ENCODE measurements at regions not wholly inside any gene's neighbourhood (a gene's known extent, or its start where the extent isn't known, plus 50 kb on each side); places are given as distances from the start of the nearest gene placed in this dataset.

DNA sequence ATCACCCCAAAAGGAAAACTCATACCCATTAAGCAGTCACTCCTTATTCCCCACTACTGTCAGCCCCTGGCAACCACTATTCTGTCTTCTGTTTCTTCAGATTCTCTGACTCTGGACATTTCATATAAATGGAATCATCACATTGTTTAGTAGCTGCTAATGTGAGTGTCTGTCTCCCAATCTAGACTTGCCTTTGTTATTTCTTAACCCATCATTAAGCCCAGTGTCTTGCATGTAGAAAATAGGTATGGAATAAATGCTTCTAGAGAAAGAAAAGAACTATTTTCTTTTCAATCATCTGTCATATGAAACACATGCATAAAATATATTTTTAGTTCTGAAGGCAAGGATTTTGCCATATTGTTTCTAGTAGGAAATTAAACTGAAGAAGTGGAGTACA lies 610.0 kb downstream of the PLPP3 start:
- no peak for DNase-seq

DNA sequence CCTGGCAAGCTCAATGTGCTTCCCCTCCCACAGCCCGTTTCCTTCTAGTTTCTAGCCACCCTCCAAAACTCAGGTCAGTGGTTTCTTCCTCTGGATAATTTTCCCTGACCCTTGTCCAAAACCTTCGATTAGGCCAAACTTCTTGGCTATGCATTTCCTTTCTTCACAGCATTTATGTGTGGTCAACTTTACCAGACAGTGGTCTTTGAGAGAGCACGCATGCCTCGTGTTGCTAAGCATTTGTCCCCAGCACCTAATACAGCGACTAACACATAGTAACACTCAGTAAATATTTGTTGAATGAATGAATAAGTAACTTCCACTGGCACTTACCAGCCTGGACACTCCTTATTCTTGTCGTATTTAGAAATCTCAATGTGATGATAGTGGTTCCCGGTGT lies 610.7 kb downstream of the PLPP3 start:
- DNase-seq = no peak

DNA sequence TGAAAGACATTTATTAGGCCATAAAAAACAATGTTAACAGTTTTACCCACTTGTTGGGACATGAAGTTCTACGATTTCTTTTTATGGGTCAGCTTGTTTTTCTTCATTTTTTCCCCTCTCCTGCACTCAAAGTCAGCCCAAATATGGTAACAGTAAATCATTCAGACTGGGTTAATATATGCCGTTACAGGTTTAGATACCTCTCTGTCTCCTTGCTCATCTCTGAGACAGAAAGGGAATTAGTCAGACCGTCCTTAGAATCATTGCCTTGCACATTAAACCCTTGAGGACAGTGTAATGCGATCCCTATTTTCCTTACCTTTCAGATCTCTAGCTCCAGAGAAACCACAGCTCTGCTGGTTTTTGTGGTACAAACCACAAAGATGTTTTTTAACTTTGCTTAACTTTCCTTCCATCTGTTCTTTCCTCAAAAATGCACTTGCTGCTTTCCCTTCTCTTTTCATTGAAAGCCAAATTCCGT lies 613.3 kb downstream of the PLPP3 start:
- DNase-seq = no peak

DNA sequence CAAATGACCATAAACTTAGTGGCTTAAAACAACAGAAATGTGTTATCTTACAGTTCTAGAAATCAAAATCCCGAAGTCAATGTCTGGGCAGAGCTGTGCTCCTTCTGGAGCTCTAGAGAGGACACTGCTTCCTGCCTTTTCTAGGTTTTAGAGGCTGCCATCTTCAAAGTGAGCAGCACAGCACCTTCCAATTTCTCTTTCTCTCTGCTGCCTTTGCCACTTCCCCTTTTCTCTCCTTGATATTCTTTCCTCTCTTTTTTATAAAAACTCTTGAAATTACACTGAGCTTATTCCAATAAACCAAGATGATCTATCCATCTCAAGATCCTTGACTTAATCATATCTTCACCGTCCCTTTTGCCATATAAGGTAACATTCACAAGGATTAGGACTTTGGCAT lies 616.9 kb downstream of the PLPP3 start:
- DNase-seq = no peak

DNA sequence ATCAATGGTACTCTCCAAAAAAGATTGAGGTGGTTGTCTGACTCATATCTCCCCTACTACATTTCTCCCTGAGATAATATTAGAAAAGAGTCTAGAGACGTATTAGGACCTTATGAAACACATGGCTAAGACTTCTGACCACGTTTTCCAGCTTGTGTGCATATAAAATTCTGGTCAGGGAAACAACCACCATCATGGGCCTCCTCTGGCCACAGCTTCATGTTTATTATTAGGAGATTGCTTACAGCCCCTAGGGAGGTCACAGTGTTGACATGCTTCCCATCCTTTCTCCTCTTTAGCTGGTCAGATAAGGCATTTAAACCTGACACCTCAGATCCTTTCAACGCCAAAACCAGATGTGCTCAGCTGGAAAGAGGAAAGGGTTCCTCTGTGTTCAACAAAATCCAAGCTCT lies 620.2 kb downstream of the PLPP3 start:
- no peak for DNase-seq

DNA sequence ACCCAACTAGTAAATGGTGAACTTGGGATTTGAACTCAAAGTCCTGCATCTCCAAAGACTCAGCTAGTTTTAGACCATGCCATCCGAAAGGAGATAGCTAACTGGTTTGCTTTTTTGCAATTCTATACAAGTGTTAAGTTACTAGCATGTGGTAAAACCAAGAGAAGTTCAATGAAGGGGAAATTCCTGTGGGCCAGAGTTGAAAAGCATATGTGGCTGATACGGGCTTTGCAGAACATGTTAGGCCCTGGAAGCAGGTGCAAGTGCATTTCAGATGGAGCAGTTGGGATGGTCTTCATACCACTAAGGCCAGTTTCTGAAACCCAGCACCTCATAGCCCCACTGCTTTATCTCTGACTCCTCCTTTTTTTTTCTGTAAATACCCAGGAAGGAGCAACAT lies 620.9 kb downstream of the PLPP3 start:
- no peak for DNase-seq

DNA sequence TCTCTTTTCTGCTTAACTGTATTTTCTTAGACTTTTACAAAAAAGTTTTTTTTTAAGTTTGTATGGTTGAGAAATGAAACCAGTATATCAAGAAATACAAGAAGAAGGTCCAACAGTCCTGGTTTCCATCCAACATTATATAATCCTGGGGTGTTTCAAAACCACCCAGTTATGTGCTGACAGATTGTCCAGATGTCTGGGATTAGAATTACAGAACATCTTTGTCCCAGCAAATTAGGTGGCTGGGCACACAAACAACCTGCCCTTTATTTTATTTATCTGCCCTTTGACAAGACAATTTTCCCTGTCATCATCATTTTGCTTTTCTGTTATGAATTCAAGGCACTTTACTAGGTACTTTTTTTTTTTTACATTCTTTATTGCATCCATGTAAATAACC lies 622.1 kb downstream of the PLPP3 start:
- no peak for DNase-seq

DNA sequence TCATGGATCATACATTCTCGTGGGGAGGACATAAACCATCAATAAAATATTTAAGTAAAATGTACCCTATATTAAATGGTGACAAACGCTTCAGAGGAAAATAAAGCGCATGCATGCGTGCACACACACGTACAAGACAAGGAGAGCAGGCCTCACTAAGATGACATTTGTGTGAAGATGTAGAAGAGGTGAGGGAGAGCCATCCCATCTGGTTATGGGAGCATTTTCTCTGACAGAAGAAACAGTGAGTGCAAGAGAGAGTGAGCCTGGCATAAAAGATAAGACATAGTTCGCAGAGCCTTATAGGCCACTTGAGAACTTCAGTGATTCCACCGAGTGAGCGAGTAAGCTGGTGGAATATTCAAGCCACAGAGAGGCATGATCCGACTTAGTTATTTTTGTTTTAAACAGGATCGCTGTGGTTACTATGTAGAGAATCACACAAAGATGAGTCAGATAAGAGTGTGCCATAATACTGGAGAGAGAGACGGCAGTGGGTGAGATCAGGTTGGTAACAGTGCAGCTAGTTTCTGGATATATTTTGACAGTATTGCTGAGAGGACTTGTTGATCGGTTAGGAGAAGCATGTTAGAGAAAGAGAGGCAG lies 624.2 kb downstream of the PLPP3 start:
- no peak for DNase-seq

DNA sequence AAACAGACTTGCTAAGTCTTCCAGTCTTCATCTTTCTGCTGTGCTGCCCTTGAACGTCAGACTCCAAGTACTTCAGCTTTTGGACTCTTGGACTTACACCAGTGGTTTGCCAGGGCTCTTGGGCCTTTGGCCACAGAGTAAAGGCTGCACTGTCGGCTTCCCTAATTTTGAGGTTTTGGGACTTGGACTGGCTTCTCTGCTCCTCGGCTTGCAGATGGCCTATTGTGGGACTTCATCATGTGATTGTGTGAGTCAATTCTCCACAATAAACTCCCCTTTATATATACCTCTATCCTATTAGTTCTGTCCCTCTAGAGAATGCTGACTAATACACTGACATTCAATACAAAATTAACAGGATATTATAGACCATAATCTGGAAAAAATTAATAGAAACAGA lies 628.1 kb downstream of the PLPP3 start:
- no peak for DNase-seq

DNA sequence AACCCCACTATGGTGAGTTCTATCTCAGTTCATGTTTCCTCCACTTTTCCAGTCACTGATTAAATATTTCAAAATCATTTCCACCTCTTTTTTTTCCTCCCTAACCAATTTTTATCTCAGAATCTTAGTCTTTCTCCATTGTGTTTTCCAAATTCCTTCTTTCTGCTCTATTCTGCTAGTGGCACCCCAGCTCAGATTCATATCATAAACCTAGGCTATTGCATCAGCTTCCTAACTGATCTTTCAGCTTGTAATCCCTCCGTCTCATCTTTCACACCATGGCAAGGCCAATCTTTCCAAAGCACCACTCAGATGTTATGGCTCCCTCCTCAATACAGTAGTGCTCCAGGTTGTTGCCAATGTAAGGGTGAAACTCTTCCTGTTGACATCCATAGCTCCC lies 631.9 kb downstream of the PLPP3 start:
- DNase-seq = no peak

DNA sequence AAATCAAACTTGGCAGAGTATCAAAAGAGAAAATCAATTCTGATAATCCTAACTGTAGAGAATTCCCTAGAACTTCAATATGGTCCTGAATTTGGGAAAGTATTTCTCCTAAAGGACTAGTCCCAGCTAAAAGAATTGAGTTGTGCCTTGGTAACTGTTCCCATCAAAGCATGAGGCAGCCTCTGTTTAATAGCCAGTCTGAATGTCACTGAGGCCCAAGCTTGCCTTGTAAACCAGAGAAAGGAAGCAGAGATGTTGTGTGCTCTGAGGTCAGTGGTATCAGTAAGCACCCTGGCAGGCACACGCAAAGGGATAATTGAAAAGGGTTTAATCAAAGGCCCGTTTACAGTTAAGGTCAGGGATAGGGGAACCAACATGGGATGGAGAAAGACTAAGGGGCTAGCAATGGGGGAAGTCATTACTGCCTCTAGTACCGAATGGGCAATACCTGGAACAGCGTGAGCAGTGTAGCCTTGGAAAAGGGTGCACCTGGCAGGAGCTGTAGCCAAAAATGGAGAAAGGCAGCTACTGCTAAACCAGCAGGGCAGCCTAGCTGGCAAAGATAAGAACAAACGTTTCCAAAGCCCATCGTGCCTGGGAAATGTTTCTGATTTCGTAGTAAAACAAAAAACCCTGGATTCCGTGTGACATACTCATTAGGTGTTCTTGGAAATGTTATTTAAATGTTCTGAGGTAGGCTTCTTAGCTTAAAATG lies 635.5 kb downstream of the PLPP3 start:
- no peak for DNase-seq

DNA sequence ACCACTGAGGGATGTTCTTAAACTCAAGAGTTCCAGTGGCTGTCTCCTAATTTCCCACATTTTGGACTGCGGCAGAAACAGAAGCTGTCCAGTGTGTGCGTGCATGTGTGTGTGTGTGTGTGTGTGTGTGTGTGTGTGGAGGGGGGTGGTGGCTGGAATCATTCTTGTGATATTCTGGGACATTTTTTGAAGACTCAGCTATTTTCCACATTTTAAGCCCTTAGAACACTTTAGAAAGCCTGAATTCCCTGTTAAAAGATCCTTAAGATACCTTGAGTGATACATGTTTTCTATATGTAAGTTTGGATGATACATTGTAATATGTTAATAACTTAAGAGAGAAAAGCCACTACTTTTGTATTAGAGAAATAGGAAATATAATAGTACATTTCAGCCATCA lies 636.4 kb downstream of the PLPP3 start:
- no peak for DNase-seq

DNA sequence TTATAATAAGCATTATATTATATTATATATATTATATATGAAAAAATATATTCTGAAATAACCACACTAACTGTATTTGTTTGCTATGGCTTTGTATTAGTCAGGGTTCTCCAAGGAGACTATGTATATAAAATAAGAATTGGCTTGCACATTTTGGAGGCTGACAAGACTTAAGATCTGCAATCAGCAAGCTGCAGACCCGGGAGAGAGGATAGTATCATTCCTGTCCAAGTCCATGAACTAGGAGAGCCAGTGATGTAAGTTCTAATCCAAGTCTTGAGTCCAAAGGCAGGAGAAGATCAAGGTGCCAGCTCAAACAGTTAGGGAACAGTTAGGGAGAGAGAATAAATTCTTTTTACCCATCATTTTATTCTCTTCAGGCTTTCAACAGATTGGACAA lies 639.5 kb downstream of the PLPP3 start:
- DNase-seq = no peak

DNA sequence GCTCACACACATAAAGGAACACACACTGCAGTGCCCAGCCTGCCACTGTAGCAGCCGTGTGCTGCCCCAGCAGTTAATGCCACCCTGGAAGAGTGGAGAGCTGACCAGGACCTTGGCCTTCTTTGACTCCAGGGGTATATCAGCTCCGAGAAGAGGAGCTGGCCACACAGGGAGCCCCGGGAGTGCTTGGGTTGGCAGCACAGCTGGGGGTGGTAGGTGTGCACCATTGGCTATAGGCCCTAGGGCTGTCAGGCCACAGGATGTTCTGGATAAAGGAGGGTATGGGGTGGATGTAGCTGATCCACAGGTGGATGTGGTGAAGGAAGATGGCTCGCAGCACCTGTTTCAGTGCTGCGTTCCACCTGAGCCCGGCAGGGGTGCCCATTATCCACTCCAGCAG lies 640.5 kb downstream of the PLPP3 start:
- DNase-seq = no peak

DNA sequence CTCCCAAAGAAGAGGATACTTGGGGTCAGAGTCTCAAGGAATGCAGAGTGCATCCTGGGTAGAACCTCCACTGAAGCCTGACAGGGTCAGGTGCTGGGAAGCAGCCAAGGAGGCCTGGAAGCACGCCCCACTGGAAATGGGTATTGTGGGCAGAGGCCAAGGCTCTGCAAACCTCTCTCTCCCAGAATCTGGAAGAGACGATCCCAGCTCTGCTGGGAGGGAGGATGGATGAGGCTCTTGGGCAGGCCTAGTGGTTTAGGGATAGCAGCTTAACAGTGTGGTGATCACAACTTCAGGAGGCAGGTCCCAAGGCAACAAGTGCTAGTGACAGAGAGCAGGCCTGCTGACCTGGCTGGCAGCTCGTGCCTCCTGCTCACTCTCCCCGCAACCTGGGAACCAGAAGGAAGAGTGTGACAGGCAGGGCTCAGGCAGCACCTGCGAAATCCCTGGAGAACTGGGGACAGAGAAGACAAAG lies 641.0 kb downstream of the PLPP3 start:
- DNase-seq = no peak

DNA sequence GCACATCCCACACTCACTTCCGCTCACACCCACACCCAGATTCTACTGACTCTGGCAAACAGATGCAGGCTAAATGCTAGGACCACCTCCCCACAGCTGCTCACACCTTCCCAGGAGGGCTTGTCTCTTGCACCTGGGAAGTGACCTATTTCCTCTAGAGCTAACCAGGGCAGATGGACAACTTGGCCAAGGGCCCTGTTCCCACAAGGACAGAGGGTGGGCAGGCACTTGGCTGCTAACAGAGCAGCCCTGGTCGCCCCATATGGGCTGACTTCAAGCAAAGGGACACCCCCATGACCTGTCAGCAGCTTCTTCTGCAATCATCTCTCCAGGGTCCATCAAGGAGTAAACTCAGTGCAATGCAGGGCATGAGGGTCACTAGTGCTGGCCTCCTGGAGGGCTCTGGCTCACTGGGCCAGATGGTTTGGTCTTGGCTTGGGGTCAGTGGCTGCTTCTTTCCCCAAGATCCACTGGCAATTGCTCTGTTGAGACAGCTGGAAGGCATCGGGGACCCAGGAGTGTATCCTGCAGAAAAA lies 641.5 kb downstream of the PLPP3 start:
- no peak for DNase-seq

DNA sequence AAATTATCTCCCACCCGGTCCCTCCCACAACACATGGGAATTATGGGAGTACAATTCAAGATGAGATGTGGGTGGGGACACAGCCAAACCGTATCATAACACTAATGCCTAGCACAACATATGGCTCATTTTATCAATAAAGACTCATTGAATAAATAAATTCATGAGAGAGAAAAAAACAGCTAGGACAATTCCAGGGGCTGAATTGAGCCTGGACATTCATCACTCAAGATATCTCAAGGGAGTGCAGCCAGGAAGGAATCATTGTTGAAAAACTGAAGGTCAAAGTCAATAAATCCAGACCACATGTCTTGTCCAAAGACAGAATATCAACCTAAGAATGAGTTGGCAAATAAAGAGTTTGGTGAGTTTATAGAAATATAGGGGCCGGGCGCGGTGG lies 644.1 kb downstream of the PLPP3 start:
- no peak for DNase-seq

DNA sequence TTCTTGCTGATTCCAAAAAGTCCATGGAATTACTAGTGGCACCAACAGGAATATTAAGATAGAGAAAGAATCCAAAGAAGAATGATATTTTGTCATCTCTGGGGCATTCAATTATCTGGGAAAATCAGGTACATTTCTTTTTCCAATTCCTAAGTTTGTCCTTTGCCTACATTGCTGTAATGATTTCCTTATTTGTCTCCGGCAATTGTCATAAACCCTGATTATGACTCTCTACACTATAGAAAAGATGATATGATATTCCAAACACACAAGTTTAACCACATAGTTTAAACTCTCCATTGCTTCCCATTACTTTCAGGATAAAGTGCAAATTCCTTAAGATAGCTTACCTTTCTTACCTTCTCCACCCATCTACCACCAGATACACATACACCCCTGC lies 647.0 kb downstream of the PLPP3 start:
- no peak for DNase-seq

DNA sequence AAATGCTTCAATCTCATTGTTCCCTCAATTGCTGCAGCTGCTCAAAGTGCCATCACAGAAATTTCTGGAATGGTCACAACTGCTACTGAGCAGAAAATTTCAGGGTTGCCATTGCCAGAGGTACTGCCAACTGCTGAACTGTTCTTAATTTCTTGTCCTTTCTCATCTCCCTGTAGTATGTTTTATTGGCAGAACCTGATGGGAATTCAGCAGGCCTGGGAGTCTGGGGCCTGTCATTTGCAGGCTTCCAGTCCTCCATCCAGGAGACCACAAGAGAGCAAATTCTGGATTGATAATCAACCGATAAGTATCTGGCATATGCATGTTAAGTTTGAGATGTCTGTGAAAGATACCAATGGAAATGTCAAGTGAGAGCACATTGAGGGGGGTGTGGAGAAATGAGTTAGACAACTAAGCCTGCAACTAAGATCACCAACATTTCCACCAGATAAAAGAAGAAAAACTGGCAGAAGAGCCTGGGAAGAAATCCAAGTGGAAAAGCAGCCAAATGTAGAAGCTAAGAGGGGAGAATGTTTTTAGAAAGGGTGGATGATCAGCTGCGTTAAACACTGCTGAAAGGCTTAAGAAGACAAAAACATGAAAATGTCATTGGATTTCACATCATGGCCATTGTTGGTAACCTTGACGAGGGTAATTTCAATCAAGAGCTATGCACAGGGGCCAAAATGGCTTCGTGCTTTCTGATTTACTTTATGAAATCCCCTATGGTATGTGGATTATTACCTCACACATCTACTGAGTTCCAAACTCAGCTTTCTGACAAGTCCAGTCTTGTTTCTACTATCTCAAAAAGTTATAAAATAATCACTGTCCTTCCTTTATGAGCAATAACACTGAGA lies 648.1 kb downstream of the PLPP3 start:
- DNase-seq = peak; percentile 88

DNA sequence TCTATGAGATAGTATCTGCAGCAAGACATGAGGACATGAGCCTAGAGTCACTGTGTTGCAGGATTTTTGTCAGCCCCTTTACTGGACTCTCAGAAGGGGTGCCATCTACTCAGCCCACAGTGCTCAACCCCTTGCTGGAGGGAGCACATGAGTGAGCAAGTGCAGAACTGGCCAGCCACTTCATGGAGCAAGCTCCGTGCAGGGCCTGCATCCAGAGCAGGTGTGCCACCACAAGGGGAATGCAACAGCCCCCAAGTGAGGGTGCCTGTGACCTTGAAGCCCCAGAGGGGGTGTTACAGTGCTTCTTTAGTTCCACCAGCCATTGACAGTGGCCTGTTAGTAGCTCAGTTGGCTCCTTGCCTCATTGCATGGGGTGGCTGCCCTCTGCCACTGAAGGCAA lies 649.7 kb downstream of the PLPP3 start:
- DNase-seq = no peak

DNA sequence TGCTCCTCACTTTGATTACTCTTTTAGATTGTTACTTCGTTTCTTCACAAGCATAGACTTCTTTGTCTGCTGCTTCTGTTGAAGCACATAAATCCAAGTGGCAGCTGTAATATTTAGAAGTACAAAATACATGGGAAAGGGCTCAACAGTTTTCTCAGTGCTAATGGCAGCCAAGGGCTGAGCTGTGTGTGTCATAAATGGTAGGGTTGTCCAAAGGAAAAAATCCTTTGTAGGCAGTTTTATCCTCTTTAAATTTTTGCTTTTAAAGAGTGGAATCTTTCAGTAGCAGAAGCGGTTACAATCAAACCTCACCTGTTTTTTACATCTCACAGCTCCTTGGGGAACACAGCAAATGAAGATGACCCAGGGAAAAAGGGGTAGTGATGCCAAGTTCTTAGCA lies 650.8 kb downstream of the PLPP3 start:
- DNase-seq = no peak

DNA sequence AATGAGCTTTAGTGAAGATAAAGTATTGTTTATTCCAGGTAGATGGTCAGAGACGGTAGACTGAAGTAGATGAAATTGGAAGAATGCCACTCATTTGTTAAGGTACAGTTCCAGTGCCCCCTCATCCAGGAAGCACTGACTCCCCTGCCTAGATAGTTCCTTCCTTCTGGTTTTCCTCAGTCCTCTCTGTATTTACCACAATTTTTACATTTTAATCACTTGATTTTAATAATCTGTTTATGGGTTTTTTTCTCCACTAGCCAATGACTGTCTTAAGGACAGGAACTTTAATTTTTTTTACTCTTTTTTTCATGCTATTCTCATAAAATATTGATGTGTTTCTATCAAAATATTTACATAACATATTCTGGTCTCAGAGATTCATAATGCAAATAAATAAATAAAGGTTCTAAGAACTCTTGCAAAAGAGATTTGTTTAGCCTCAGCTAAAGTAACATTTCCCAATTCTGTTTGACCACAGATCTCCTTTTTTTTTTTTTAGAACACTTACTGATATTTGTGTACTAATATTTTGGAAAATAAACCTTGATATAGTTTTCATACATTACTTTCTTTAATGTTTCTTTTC lies 651.6 kb downstream of the PLPP3 start:
- DNase-seq = no peak
